ENCODE measurements at regions not wholly inside any gene's neighbourhood (a gene's known extent, or its start where the extent isn't known, plus 50 kb on each side); places are given as distances from the start of the nearest gene placed in this dataset.
"Not testable (repeated sequence)": the region's sequence is repeated elsewhere in the genome, so short reads cannot be mapped to it uniquely, and the experiment has no call there.

DNA sequence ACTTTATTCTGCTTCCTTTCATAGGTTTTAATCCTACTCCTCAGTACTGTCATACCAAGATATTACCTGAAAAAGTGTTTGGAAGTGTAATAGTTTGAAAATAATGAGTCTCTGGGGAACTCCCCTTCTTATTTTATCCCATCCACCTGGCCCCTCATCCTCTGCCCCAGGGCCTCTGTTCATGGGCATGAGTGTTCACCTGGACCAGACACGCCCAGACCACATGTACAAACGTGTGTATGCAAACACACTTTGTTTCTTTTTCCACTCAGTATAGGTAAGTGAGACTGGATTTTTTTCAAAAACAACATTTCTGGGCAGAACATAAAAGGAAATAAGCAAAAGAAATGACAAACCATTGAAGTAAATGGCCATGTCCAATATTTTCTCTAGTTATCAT lies 62.1 kb upstream of the THSD7B start:
- TF ChIP-seq, protein P1, sequence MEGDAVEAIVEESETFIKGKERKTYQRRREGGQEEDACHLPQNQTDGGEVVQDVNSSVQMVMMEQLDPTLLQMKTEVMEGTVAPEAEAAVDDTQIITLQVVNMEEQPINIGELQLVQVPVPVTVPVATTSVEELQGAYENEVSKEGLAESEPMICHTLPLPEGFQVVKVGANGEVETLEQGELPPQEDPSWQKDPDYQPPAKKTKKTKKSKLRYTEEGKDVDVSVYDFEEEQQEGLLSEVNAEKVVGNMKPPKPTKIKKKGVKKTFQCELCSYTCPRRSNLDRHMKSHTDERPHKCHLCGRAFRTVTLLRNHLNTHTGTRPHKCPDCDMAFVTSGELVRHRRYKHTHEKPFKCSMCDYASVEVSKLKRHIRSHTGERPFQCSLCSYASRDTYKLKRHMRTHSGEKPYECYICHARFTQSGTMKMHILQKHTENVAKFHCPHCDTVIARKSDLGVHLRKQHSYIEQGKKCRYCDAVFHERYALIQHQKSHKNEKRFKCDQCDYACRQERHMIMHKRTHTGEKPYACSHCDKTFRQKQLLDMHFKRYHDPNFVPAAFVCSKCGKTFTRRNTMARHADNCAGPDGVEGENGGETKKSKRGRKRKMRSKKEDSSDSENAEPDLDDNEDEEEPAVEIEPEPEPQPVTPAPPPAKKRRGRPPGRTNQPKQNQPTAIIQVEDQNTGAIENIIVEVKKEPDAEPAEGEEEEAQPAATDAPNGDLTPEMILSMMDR (IDR thresholded peaks at IDR 0.05; ENCODE audit: unreplicated experiment): no peak
- no peak for DNase-seq
- Mint-ChIP-seq H3K27ac (ENCODE audit: unreplicated experiment) (no peak overlapping the region), H3K36me3 (ENCODE audit: insufficient read depth, unreplicated experiment) (no peaks in the 10 kb centered on the region), H3K9me3 (ENCODE audit: low read depth, unreplicated experiment) (peaks cover 9% of the 10 kb centered on the region), H3K4me3 (ENCODE audit: low read depth, unreplicated experiment) (no peak overlapping the region), H3K27me3 (ENCODE audit: unreplicated experiment) (no peaks in the 10 kb centered on the region), H3K4me1 (ENCODE audit: low read depth, unreplicated experiment) (no peaks in the 10 kb centered on the region)
- no TSS peak for BruUV-seq (replicated peaks)
- intact Hi-C loops (cut with micrococcal nuclease; ENCODE audit: unreplicated experiment): no loop called here
- CTCF ChIA-PET: no interaction called here

DNA sequence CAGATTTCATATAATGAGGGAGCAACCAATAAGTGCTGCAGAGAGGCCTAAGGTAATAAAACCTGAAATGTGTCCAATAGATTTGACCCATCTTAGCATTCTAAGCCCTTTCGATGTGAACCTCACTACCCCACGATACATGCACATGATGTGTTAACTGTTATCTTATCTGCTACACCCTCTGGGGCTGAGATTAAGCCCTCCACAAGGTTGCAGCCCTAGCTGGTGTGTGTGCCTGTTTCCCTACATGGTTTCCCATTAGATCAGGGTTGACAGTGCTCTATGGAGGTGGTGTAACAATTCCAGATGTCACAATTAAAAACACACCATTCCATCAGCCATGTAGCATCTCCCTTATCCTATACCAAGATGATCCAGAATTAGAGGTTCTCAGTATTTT lies 68.9 kb upstream of the THSD7B start:
- TF ChIP-seq, protein P1 (IDR thresholded peaks at IDR 0.05; ENCODE audit: unreplicated experiment): no peak
- CTCF ChIA-PET: no interaction called here
- Mint-ChIP-seq H3K27me3 (ENCODE audit: unreplicated experiment) (no peaks in the 10 kb centered on the region), H3K36me3 (ENCODE audit: insufficient read depth, unreplicated experiment) (no peaks in the 10 kb centered on the region), H3K27ac (ENCODE audit: unreplicated experiment) (no peak overlapping the region), H3K4me1 (ENCODE audit: low read depth, unreplicated experiment) (no peaks in the 10 kb centered on the region), H3K9me3 (ENCODE audit: low read depth, unreplicated experiment) (peaks cover 9% of the 10 kb centered on the region), H3K4me3 (ENCODE audit: low read depth, unreplicated experiment) (no peak overlapping the region)
- intact Hi-C loops (cut with micrococcal nuclease; ENCODE audit: unreplicated experiment): no loop called here
- no peak for DNase-seq
- BruUV-seq (replicated peaks): no TSS peak

DNA sequence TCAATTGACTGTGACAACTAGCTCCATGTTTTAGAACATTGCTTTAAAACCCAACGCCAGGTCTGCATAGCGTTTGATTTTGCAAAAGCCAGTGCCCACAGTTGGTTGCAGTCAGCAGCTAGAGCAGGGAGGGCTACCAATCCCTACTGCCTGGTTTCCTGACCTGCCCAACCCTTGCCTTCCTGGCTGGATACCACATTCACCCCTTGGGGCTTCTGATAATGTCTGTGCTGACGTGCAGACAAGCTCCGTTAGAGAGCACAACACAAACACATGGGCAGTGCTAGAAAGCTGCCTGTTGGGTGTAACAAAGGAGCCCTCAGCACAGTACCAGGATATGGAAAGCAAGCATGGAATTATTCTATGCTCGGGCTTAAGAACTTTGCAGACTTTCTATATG lies 71.4 kb upstream of the THSD7B start:
- BruUV-seq (replicated peaks): no TSS peak
- TF ChIP-seq, protein P1 (IDR thresholded peaks at IDR 0.05; ENCODE audit: unreplicated experiment): no peak
- H3K9me3 Mint-ChIP-seq (ENCODE audit: low read depth, unreplicated experiment): peaks cover 13% of the 10 kb centered on the region
- CTCF ChIA-PET: no interaction called here
- H3K36me3 Mint-ChIP-seq (ENCODE audit: insufficient read depth, unreplicated experiment): no peaks in the 10 kb centered on the region
- no peak overlapping the region for H3K27ac Mint-ChIP-seq (ENCODE audit: unreplicated experiment)
- intact Hi-C loops (cut with micrococcal nuclease; ENCODE audit: unreplicated experiment): no loop called here
- no peak for DNase-seq
- H3K4me3 Mint-ChIP-seq (ENCODE audit: low read depth, unreplicated experiment): no peak overlapping the region
- H3K4me1 Mint-ChIP-seq (ENCODE audit: low read depth, unreplicated experiment): no peaks in the 10 kb centered on the region
- no peaks in the 10 kb centered on the region for H3K27me3 Mint-ChIP-seq (ENCODE audit: unreplicated experiment)

DNA sequence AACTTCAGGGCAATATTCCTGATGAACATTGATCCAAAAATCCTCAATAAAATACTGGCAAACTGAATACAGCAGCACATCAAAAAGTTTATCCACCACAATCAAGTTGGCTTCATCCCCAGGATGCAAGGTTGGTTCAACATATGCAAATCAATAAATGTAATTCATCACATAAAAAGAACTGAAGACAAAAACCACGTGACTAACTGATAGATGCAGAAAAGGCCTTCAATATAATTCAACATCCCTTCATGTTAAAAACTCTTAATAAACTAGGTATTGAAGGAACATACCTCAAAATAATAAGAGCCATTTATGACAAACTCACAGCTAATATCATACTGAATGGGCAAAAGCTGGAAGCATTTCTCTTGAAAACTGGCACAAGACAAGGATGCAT lies 85.3 kb upstream of the THSD7B start:
- H3K4me3 Mint-ChIP-seq (ENCODE audit: low read depth, unreplicated experiment); DNase-seq; H3K27ac Mint-ChIP-seq (ENCODE audit: unreplicated experiment); H3K36me3 Mint-ChIP-seq (ENCODE audit: insufficient read depth, unreplicated experiment); intact Hi-C loops (cut with micrococcal nuclease; ENCODE audit: unreplicated experiment); H3K9me3 Mint-ChIP-seq (ENCODE audit: low read depth, unreplicated experiment); BruUV-seq (replicated peaks); CTCF ChIA-PET; H3K27me3 Mint-ChIP-seq (ENCODE audit: unreplicated experiment); H3K4me1 Mint-ChIP-seq (ENCODE audit: low read depth, unreplicated experiment): not testable (repeated sequence)

DNA sequence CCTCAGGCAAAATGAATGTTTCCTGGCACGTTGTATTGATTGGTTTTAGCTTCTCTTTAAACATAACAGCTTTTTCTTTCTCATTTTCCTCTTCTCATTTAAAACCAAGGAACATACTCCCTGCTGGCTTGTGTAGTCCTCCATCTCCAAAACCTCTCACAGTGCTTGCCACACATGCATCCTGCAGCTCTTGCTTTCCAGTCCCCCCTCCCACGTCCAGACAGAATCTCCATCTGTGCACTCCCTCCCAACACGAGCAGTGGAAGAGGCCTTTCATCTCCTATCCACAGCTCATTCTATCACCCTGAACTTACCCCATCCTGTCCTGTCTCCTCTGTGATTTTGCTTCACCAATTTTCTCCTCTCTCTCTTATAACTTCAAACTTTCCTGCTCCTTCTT lies 99.6 kb upstream of the THSD7B start:
- Mint-ChIP-seq H3K9me3 (ENCODE audit: low read depth, unreplicated experiment) (peaks cover 13% of the 10 kb centered on the region), H3K4me3 (ENCODE audit: low read depth, unreplicated experiment) (no peak overlapping the region), H3K4me1 (ENCODE audit: low read depth, unreplicated experiment) (no peaks in the 10 kb centered on the region), H3K27me3 (ENCODE audit: unreplicated experiment) (no peaks in the 10 kb centered on the region), H3K27ac (ENCODE audit: unreplicated experiment) (no peak overlapping the region), H3K36me3 (ENCODE audit: insufficient read depth, unreplicated experiment) (no peaks in the 10 kb centered on the region)
- no TSS peak for BruUV-seq (replicated peaks)
- no peak for DNase-seq
- CTCF ChIA-PET: no interaction called here
- TF ChIP-seq, protein P1 (IDR thresholded peaks at IDR 0.05; ENCODE audit: unreplicated experiment): no peak
- intact Hi-C loops (cut with micrococcal nuclease; ENCODE audit: unreplicated experiment): loop anchor here (2.0 kb wide), 1 partner anchor 33 kb away; no protein-coding TSS in a partner anchor
